DMS114 treated with DMSO at 0.1 percent for 48 hours (cell line): ENCODE measurements at regions not wholly inside any gene's neighbourhood (a gene's known extent, or its start where the extent isn't known, plus 50 kb on each side); places are given as distances from the start of the nearest gene placed in this dataset.
"Not testable (repeated sequence)": the region's sequence is repeated elsewhere in the genome, so short reads cannot be mapped to it uniquely, and the experiment has no call there.

Experiments
- DNase-seq: peaks from one replicate; lab custom pipeline; 2025; ENCODE audit not compliant: unreplicated experiment; lab: John Stamatoyannopoulos, UW

DNA sequence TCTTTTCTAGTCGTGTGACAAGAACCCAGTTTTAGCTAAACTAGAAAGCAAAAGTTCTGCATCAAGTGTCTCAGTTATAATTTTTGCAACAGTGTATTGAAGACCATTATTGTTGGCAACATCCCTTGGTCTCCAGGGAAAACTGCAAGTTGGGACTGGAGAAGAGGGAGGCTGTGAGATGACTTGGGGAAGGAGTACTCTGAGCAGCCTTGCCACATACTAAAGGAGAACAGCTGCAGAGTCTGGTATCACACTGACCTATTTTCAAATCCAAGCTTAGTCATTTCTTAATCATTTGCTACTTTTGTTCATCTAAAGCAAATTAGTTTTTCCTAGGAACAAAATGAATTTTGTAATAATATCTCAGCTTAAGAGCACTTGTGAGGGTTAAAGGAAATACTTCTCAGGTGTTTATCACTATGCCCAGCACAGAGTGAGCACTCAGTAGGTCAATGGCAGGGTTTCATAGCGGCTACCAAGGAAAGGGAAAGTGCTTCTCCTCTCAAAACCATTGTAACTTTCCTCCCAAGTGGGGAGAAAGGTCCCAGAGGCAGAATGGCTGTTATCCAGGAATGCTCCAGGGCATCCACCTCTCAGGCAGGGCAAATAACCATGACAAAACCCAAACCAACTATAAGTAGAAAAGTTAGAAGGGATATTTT lies 247.1 kb downstream of the C11orf87 start:
- DNase-seq = no peak

- DNase-seq = no peak
These were observed 255.2 kb downstream of the C11orf87 start for GRCh38 chr11:109677231-109677630.

DNA sequence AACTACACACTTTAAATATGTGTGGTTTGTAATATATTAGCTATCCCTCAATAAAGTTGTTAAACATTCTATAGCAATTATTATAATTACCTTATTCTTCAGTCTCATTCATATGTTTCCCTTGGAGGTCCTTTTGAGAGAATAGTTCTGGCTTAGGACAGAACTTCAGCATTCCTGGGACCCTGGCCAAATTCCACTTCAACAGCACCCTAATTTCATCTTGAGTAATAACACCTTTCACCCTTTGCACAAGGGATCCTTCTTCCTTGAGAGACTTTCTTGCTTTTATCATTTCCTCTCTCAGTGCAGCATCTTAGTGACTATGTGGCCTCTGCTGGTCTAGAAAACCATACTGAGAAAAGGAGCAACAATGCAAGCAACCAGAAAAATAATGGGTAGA lies 255.9 kb downstream of the C11orf87 start:
- DNase-seq = no peak

DNA sequence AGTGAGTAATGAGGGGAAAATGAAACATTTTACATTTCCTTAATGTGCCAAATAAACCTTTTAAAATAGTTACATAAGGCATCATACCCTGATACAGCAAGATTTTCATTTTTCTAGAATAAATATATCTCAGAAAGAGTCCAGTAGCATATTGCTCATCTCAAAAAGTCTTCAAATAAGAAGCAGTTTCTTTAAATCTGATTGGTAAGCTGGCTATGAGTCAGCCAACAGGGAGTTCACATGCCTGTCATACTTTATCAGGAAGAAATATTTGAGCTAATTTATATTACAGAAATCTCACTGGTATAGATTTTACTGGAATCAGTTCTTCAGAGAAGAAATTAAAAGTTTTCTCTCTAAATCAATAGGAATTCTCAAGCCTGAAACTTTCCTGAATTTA lies 258.1 kb downstream of the C11orf87 start:
- no peak for DNase-seq

DNA sequence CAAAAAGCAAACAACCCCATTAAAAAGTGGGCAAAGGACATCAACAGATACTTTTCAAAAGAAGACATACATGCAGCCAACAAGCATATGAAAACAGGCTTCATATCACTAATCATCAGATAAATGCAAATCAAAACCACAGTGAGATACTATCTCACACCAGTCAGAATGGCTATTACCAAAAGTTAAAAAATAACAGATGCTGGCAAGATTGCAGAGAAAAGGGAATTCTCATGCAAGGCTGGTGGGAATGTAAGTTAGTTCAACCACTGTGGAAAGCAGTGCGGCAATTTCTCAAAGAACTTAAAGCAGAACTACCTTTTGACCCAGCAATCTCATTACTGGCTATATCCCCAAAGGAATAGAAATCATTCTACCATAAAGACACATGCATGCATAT lies 260.8 kb downstream of the C11orf87 start:
- not testable (repeated sequence) for DNase-seq

DNA sequence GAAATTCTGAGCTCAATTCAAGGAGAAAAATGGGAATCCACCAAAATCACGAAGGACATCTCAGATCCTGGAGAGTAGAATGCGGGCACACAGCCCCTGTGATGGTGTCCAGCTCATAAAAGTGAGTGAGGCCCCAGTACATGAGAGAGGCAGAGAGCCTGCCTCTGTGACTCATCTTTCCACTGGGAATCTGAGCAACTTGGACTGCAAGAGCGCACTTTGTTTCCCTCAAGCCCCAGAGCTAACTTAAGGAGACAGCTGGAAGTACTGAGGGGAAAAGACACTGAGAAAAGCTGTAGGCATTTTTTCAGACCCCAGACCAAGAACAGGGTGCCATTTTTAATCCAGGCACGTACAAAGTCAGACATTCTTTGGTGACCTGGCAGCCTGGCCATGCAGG lies 273.7 kb downstream of the C11orf87 start:
- DNase-seq = no peak

DNA sequence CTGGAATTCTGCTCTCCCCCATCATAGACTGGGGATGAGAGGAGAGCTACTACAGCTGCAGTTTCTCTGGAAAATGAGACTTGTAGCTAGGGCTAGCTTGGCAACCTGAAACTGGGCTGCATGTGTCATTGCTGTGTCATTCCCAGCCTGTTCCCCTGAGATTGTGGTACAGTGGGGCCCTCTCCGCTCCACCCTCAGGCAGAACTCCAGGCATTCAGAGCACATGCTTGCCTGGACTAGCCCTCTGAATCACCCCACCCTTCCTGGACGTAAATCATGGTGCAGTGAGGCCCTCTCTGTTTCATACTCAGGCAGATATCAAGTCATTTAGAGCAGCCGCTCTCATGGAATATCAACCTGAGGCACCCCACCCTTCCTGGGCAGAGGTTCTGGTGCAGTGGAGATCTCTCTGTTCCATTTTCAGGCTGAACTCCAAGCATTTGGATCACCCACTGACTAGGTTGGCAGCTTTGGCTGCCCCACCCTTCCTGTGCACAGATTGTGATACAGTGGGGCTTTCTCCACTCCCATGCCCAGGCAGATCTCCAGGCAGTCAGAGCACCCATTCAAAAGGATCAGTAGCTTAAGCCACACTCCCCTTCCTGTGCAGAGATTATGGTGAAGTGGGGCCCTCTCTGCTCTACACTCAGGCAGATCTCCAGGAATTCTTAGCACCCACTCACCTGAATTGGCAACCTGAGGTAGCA lies 274.4 kb downstream of the C11orf87 start:
- no peak for DNase-seq

DNA sequence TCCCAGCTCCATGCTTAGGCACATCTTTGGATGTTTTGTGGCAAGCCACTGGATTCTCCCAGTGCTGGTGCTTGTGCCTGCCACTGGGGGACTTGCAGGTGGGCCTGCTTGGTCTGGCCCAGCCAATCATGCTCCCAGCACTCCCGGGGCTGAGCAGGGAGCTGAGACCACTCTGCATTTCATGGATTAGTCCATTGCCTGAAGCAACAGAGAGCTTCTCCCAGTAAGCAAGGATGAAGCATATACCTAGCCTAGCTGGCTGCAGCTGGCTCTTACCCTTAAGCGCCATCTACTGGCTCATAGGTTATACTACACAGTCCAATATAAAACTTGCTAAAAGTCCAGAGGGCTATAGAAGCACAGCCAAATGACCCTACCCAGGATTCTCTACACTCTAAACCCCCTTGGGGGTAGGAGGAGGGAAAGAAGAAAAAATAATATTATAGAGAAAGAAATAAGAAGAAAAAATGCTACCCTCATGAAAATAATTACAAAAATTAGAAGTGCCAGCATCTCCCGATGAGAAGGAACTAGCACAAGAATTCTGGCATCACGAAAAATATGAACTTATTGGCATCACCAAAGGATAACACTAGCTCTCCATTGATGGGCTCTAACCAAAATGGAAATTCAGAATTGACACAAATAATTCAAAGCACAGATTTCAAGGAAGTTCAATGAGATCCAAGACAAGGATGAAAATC lies 275.3 kb downstream of the C11orf87 start:
- DNase-seq = no peak

GRCh38 chr11:109698237-109698636 lies 276.2 kb downstream of the C11orf87 start:
- DNase-seq = no peak

- no peak for DNase-seq
These were observed 282.4 kb downstream of the C11orf87 start for GRCh38 chr11:109704432-109704831.

DNA sequence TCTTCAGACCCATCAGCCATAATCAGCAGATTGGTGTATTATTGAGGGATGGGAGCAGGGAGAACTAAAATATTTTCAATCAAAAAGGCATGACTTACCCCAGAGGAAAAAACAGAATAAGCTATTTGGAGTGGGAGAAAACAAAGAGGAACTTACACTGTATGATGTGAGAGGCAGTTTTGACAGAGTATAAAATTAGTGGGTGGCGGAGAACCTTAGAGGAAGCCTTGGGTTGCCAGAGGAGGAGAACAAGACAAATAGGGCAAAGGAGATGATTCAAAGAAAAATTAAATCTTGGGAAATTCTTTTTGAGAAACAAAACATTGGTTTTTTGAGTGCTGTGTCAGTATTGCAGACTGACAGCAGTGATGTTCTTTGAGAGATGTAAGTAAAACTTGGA lies 285.0 kb downstream of the C11orf87 start:
- no peak for DNase-seq

GRCh38 chr11:109707411-109707810 lies 285.4 kb downstream of the C11orf87 start:
- no peak for DNase-seq

- no peak for DNase-seq
These were observed 286.2 kb downstream of the C11orf87 start for GRCh38 chr11:109708184-109708583.

GRCh38 chr11:109714444-109714843 lies 292.5 kb downstream of the C11orf87 start:
- not testable (repeated sequence) for DNase-seq

DNA sequence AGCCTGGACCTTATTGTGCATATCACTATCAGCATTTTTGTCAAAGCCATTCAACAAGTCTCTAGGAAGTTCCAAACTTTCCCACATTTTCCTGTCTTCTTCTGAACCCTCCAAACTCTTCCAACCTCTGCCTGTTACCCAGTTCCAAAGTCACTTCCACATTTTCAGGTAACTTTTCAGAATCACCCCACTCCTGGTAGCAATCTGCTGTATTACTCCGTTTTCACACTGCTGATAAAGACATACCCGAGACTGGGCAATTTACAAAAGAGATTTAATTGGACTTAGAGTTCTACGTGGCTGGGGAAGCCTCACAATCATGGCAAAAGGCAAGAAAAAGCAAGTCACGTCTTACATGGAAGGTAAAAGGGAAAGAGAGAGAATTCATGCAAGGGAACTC lies 293.4 kb downstream of the C11orf87 start:
- not testable (repeated sequence) for DNase-seq

DNA sequence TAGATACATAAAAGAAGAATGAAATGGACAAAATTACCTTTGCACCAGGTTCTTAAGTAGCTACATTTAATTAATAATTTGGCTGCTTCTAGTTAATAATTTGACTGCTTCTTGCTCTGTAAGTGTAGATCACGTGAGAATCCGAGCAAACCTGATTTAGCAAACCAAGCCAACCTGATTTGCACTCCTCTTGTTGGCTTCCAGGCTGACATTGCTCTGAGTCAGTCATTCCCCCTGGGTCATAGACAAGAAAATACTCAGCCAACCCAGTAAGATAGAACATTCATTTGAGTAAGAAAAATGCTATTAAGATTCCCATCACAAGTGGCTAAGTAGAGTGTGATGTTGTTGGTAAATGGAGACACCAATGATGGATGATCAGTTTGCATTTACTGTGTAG lies 304.1 kb downstream of the C11orf87 start:
- DNase-seq = no peak

DNA sequence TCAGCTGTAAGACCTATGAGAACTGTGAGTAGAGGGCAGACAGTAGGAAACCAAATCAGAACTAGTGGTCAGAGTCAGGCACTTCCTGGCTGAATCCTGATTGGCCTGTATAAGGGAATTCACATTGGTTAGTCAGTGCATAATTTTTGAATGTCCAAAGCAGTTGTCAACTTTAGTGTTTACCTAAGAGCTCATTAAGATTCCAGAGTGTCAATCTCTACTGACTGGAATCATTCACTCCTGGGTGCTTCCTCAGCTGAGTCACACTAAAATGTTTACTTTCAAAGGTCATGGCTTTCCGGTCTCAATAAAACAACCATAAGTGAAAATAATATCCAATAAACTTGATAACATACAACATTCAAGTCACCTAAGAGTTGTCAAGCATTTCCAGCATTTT lies 306.1 kb downstream of the C11orf87 start:
- DNase-seq = no peak

GRCh38 chr11:109729761-109730160 lies 307.8 kb downstream of the C11orf87 start:
- no peak for DNase-seq

- DNase-seq = no peak
These were observed 308.7 kb downstream of the C11orf87 start for GRCh38 chr11:109730669-109731068.

DNA sequence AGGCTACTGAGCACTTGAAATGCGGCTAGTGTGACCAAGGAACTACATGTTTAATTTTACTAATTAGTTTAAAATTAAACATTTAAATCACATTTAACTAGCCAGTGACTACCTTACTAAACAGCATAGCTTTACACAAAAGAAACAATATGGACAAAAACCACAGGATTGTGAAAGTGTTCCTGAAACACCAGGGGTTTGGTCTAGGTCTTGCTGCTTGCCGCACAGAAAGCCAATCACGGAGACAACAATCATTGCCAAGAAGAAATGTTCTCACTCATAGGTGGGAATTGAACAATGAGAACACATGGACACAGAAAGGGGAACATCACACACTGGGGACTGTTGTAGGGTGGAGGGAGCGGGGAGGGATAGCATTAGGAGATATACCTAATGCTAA lies 309.5 kb downstream of the C11orf87 start:
- no peak for DNase-seq

DNA sequence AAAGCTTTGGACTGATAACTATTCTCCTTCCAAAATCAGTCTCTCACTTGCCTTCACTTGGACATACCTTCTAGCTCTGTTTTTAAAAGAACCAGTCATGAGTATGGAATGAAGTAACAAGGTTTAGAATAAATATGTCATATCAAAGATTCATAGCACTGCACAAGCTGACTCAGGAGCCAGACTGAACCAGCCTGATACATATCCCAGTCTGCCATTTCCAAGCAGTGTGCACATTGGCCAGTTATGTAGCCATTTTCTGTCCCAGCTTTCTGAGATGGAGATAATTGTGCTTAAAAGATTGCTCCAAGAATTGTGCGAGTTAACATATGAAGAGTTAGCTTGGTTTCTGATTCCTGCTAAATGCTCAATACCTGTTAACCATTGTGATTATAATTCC lies 311.3 kb downstream of the C11orf87 start:
- DNase-seq = no peak

GRCh38 chr11:109734566-109734965 lies 312.6 kb downstream of the C11orf87 start:
- DNase-seq = no peak
